Neural crest cell (in vitro differentiated cells): ENCODE measurements at regions not wholly inside any gene's neighbourhood (a gene's known extent, or its start where the extent isn't known, plus 50 kb on each side); places are given as distances from the start of the nearest gene placed in this dataset.
A peak's percentile ranks its signal among the peaks of the same experiment; 100 is the strongest.

Source experiments
- DNase-seq: peaks from one replicate; pipeline ENCODE4 v3.0.0; 2021; ENCODE audit warnings: low read depth, mixed read lengths, low spot score
- H3K27ac Mint-ChIP-seq: one replicate; pipeline ENCODE4 v1.8.0; 2021; ENCODE audit warnings: mild to moderate bottlenecking, mixed read lengths; ENCODE audit not compliant: unreplicated experiment
- H3K27me3 Mint-ChIP-seq: 2 replicates; pipeline ENCODE4 v1.8.0; 2021; ENCODE audit warnings: low read depth, mild to moderate bottlenecking, mixed read lengths
- H3K36me3 Mint-ChIP-seq: 2 replicates; pipeline ENCODE4 v1.8.0; 2021; ENCODE audit warnings: low read depth, mild to moderate bottlenecking, mixed read lengths
- H3K4me1 Mint-ChIP-seq: 2 replicates; pipeline ENCODE4 v1.8.0; 2021; ENCODE audit warnings: mixed read lengths
- H3K4me3 Mint-ChIP-seq: one replicate; pipeline ENCODE4 v1.8.0; 2021; ENCODE audit warnings: mild to moderate bottlenecking, mixed read lengths
- H3K9me3 Mint-ChIP-seq: 2 replicates; pipeline ENCODE4 v1.8.0; 2021; ENCODE audit warnings: mixed read lengths
- TF ChIP-seq, protein P1 (sequence below): fragments of 200-600 bp; sonication (generic); conservative IDR thresholded peaks from 2 replicates; pipeline ENCODE4 v1.5.0; 2021; ENCODE audit warnings: antibody characterized with exemption, mild to moderate bottlenecking

DNA sequence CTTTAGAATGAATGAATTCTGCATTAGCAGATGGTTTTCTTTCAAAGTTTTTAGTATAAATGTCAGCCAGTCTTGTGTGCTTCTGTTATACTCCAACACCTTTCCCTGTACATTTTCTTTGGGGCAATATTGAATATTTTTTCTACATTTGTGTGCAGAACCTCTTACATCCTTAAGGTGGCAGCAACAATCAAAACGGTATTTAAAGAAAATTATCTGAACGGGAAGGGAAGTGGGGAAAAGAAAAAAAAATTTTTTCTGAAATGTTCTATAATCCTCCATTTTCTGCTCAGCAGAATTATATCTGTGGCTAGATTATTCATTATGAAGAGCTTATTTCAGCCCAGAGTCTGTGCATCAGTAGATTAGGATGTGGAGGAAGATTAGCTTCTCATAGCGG lies 347.3 kb upstream of the RAG2 start:
- no peak overlapping the region for H3K4me3 Mint-ChIP-seq
- DNase-seq = no peak
- TF ChIP-seq, protein P1, sequence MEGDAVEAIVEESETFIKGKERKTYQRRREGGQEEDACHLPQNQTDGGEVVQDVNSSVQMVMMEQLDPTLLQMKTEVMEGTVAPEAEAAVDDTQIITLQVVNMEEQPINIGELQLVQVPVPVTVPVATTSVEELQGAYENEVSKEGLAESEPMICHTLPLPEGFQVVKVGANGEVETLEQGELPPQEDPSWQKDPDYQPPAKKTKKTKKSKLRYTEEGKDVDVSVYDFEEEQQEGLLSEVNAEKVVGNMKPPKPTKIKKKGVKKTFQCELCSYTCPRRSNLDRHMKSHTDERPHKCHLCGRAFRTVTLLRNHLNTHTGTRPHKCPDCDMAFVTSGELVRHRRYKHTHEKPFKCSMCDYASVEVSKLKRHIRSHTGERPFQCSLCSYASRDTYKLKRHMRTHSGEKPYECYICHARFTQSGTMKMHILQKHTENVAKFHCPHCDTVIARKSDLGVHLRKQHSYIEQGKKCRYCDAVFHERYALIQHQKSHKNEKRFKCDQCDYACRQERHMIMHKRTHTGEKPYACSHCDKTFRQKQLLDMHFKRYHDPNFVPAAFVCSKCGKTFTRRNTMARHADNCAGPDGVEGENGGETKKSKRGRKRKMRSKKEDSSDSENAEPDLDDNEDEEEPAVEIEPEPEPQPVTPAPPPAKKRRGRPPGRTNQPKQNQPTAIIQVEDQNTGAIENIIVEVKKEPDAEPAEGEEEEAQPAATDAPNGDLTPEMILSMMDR = peak; percentile 66
- H3K27ac Mint-ChIP-seq = no peak overlapping the region
- H3K36me3 Mint-ChIP-seq = no peaks in the 10 kb centered on the region
- no peaks in the 10 kb centered on the region for H3K9me3 Mint-ChIP-seq
- no peaks in the 10 kb centered on the region for H3K27me3 Mint-ChIP-seq
- H3K4me1 Mint-ChIP-seq = no peaks in the 10 kb centered on the region

GRCh38 chr11:36933481-36933880 lies 335.4 kb upstream of the RAG2 start:
- Mint-ChIP-seq H3K9me3 (no peaks in the 10 kb centered on the region), H3K4me3 (no peak overlapping the region), H3K27me3 (no peaks in the 10 kb centered on the region), H3K36me3 (no peaks in the 10 kb centered on the region), H3K27ac (no peak overlapping the region), H3K4me1 (no peaks in the 10 kb centered on the region)
- DNase-seq = no peak
- TF ChIP-seq, protein P1 = no peak

GRCh38 chr11:36931139-36931538 lies 333.1 kb upstream of the RAG2 start:
- no peak overlapping the region for H3K27ac Mint-ChIP-seq
- no peak for DNase-seq
- H3K36me3 Mint-ChIP-seq = no peaks in the 10 kb centered on the region
- no peaks in the 10 kb centered on the region for H3K27me3 Mint-ChIP-seq
- H3K4me1 Mint-ChIP-seq = no peaks in the 10 kb centered on the region
- no peak overlapping the region for H3K4me3 Mint-ChIP-seq
- H3K9me3 Mint-ChIP-seq = no peaks in the 10 kb centered on the region
- TF ChIP-seq, protein P1 = no peak

DNA sequence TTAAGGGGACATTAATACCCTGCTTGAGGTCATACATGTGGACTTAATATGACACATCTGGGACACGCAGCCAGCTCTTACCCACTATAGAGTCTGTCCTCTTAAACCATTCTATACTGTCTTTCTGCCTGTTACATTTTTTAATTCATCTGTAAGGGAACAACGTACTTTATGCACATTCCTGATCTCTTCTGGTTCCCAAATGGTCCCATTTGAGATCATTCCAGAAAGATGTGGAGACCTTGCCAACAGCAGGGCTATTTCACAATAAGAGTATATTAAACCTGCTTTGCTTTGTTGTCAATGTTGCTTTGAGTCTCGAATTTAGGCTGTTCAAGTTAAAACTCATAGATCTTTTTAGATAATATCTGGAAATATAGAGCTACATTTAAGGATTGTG lies 332.2 kb upstream of the RAG2 start:
- TF ChIP-seq, protein P1 = no peak
- no peaks in the 10 kb centered on the region for H3K4me1 Mint-ChIP-seq
- no peak overlapping the region for H3K4me3 Mint-ChIP-seq
- H3K36me3 Mint-ChIP-seq = no peaks in the 10 kb centered on the region
- no peak for DNase-seq
- no peaks in the 10 kb centered on the region for H3K27me3 Mint-ChIP-seq
- no peak overlapping the region for H3K27ac Mint-ChIP-seq
- H3K9me3 Mint-ChIP-seq = no peaks in the 10 kb centered on the region

- no peaks in the 10 kb centered on the region for H3K9me3 Mint-ChIP-seq
- TF ChIP-seq, protein P1 = no peak
- DNase-seq = no peak
- no peak overlapping the region for H3K4me3 Mint-ChIP-seq
- H3K27ac Mint-ChIP-seq = no peak overlapping the region
- no peaks in the 10 kb centered on the region for H3K27me3 Mint-ChIP-seq
- H3K36me3 Mint-ChIP-seq = no peaks in the 10 kb centered on the region
- H3K4me1 Mint-ChIP-seq = no peaks in the 10 kb centered on the region
Observed at GRCh38 chr11:36929401-36929800, 331.4 kb upstream of the RAG2 start.

- H3K27ac Mint-ChIP-seq = no peak overlapping the region
- H3K27me3 Mint-ChIP-seq = no peaks in the 10 kb centered on the region
Observed at GRCh38 chr11:36928621-36929020, 330.6 kb upstream of the RAG2 start.

More at GRCh38 chr11:36928621-36929020, 330.6 kb upstream of the RAG2 start:
- DNase-seq = no peak
- Mint-ChIP-seq H3K4me1 (no peaks in the 10 kb centered on the region), H3K36me3 (no peaks in the 10 kb centered on the region), H3K9me3 (no peaks in the 10 kb centered on the region), H3K4me3 (no peak overlapping the region)
- TF ChIP-seq, protein P1 = no peak
